ENCODE measurements at regions not wholly inside any gene's neighbourhood (a gene's known extent, or its start where the extent isn't known, plus 50 kb on each side); places are given as distances from the start of the nearest gene placed in this dataset.

GRCh38 chr2:150552041-150552820, 64.8 kb upstream of the RND3 start:
- TF ChIP-seq CTCF (IDR thresholded peaks at IDR 0.05) (no peak), POLR2A (IDR thresholded peaks at IDR 0.05) (no peak)
